GM23338 (cell line): ENCODE measurements at regions not wholly inside any gene's neighbourhood (a gene's known extent, or its start where the extent isn't known, plus 50 kb on each side); places are given as distances from the start of the nearest gene placed in this dataset.

Experiments
- ATAC-seq: fragments of 200-7000 bp; cut with Tn5 transposase; 3 replicates; pipeline ENCODE4 v1.9.1; 2020
- DNase-seq: peaks from one replicate; pipeline ENCODE4 v3.0.0-alpha.2; 2015; ENCODE audit warnings: low spot score
- H2AFZ ChIP-seq: fragments of 200-600 bp; sonication (generic); 2 replicates; pipeline ENCODE4 v1.8.0; 2016; ENCODE audit warnings: antibody characterized with exemption, mild to moderate bottlenecking, moderate library complexity
- H3F3A ChIP-seq: fragments of 200-600 bp; sonication (generic); replicated peaks from 2 replicates; pipeline ENCODE4 v1.8.0; 2017; ENCODE audit warnings: antibody characterized with exemption, mixed run types, low read depth
- H3K27ac ChIP-seq: fragments of 200-600 bp; sonication (generic); 2 replicates; pipeline ENCODE4 v1.6.1; 2016; ENCODE audit warnings: low read depth
- H3K27me3 ChIP-seq: fragments of 200-600 bp; sonication (generic); 2 replicates; pipeline ENCODE4 v1.8.0; 2016; ENCODE audit warnings: mild to moderate bottlenecking, mixed run types, moderate library complexity; ENCODE audit not compliant: insufficient read depth
- H3K36me3 ChIP-seq: fragments of 200-600 bp; sonication (generic); 2 replicates; pipeline ENCODE4 v1.8.0; 2016; ENCODE audit warnings: mild to moderate bottlenecking; ENCODE audit not compliant: insufficient read depth
- H3K4me1 ChIP-seq: fragments of 200-600 bp; sonication (generic); 2 replicates; pipeline ENCODE4 v1.8.0; 2016; ENCODE audit warnings: mild to moderate bottlenecking, moderate library complexity; ENCODE audit not compliant: insufficient read depth
- H3K4me2 ChIP-seq: fragments of 200-600 bp; sonication (generic); 2 replicates; pipeline ENCODE4 v1.7.1; 2017; ENCODE audit warnings: mixed run types
- H3K4me3 ChIP-seq: fragments of 200-600 bp; sonication (generic); 2 replicates; pipeline ENCODE4 v1.6.1; 2016; ENCODE audit warnings: mixed run types
- H3K79me2 ChIP-seq: fragments of 200-600 bp; sonication (generic); replicated peaks from 2 replicates; pipeline ENCODE4 v1.8.0; 2017; ENCODE audit warnings: mild to moderate bottlenecking; ENCODE audit not compliant: insufficient read depth
- H3K9me2 ChIP-seq: fragments of 200-600 bp; sonication (generic); 2 replicates; pipeline ENCODE4 v1.8.0; 2017; ENCODE audit not compliant: insufficient read depth
- H4K20me1 ChIP-seq: fragments of 200-600 bp; sonication (generic); replicated peaks from 2 replicates; pipeline ENCODE4 v1.8.0; 2017; ENCODE audit warnings: mild to moderate bottlenecking; ENCODE audit not compliant: insufficient read depth
- H3K27ac Mint-ChIP-seq: 2 replicates; pipeline ENCODE4 v1.8.0; 2020; ENCODE audit warnings: inconsistent platforms, mild to moderate bottlenecking, moderate library complexity, mixed read lengths
- H3K27me3 Mint-ChIP-seq: 3 replicates; pipeline ENCODE4 v1.8.0; 2022; ENCODE audit warnings: low read depth, mild to moderate bottlenecking, moderate library complexity, mixed read lengths, inconsistent platforms; ENCODE audit not compliant: insufficient read depth, poor library complexity
- H3K36me3 Mint-ChIP-seq: 3 replicates; pipeline ENCODE4 v1.8.0; 2021; ENCODE audit warnings: low read depth, mild to moderate bottlenecking, inconsistent platforms, moderate library complexity, mixed read lengths
- H3K4me1 Mint-ChIP-seq: 3 replicates; pipeline ENCODE4 v1.8.0; 2020; ENCODE audit warnings: mild to moderate bottlenecking, inconsistent platforms, mixed read lengths
- H3K4me3 Mint-ChIP-seq: 3 replicates; pipeline ENCODE4 v1.8.0; 2021; ENCODE audit warnings: moderate library complexity, mild to moderate bottlenecking, inconsistent platforms, mixed read lengths
- H3K9me3 Mint-ChIP-seq: 3 replicates; pipeline ENCODE4 v1.8.0; 2020; ENCODE audit warnings: moderate library complexity, mild to moderate bottlenecking, inconsistent platforms, mixed read lengths
- CREB1 ChIP-seq: fragments of 250-450 bp; sonication (Bioruptor Pico); IDR thresholded peaks from 2 replicates; pipeline ENCODE4 v1.5.0; 2020; ENCODE audit warnings: low read depth, mild to moderate bottlenecking, moderate library complexity
- CTCF ChIP-seq, 2 experiments: fragments of 200-600 bp in 1 of 2; sonication (generic) in 1 of 2; conservative IDR thresholded peaks; 2 replicates each; pipeline versions ENCODE4 v1.5.1 to v1.6.1; 2016 to 2017; ENCODE audit warnings: antibody characterized with exemption in 2 of 2, low read depth in 2 of 2, mild to moderate bottlenecking in 2 of 2, moderate library complexity in 1 of 2
- ETS1 ChIP-seq: IDR thresholded peaks from 2 replicates; pipeline ENCODE4 v1.6.1; 2016; ENCODE audit warnings: antibody characterized with exemption
- EZH2 ChIP-seq: fragments of 200-600 bp; sonication (generic); IDR thresholded peaks from one replicate; pipeline ENCODE4 v1.8.0; 2017; ENCODE audit warnings: antibody characterized with exemption, mild to moderate bottlenecking, low read depth; ENCODE audit not compliant: unreplicated experiment
- EZH2phosphoT487 ChIP-seq: fragments of 200-600 bp; sonication (generic); IDR thresholded peaks from one replicate; pipeline ENCODE4 v1.8.1; 2018; ENCODE audit warnings: antibody characterized with exemption; ENCODE audit not compliant: unreplicated experiment
- JUNB ChIP-seq: IDR thresholded peaks from one replicate; pipeline ENCODE4 v1.6.1; 2016; ENCODE audit warnings: antibody characterized with exemption; ENCODE audit not compliant: unreplicated experiment
- NANOG ChIP-seq: IDR thresholded peaks from 2 replicates; pipeline ENCODE4 v1.6.1; 2016; ENCODE audit warnings: antibody characterized with exemption, borderline replicate concordance
- POLR2AphosphoS5 ChIP-seq: IDR thresholded peaks from 2 replicates; pipeline ENCODE4 v1.6.1; 2016; ENCODE audit warnings: antibody characterized with exemption, low read depth
- REST ChIP-seq: IDR thresholded peaks from one replicate; pipeline ENCODE4 v1.6.1; 2018; ENCODE audit warnings: antibody characterized with exemption; ENCODE audit not compliant: unreplicated experiment
- STAT1 ChIP-seq: IDR thresholded peaks from one replicate; pipeline ENCODE4 v1.6.1; 2016; ENCODE audit warnings: antibody characterized with exemption; ENCODE audit not compliant: unreplicated experiment
- ZNF114 ChIP-seq: fragments of 250-450 bp; sonication (Bioruptor Pico); IDR thresholded peaks from 2 replicates; pipeline ENCODE4 v1.5.0; 2020; ENCODE audit warnings: mild to moderate bottlenecking, moderate library complexity
- ZNF331 ChIP-seq: fragments of 250-450 bp; sonication (Bioruptor Pico); IDR thresholded peaks from 2 replicates; pipeline ENCODE4 v1.5.0; 2020; ENCODE audit warnings: low read depth, mild to moderate bottlenecking, moderate library complexity
- ZNF462 ChIP-seq: fragments of 250-450 bp; sonication (Bioruptor Pico); IDR thresholded peaks from 2 replicates; pipeline ENCODE4 v1.5.0; 2020; ENCODE audit warnings: mild to moderate bottlenecking, moderate library complexity

- Histone ChIP-seq H3K4me1 (peaks cover 6% of the 10 kb centered on the region), H3K4me2 (no peak overlapping the region), H3K27me3 (no peaks in the 10 kb centered on the region), H3K9me2 (no peaks in the 10 kb centered on the region), H3K36me3 (no peaks in the 10 kb centered on the region), H4K20me1 (no peaks in the 10 kb centered on the region), H2AFZ (0 out of 2 replicates have a peak overlapping the region, but pooled peaks have one; percentile 1), H3K4me3 (no peak overlapping the region), H3F3A (no peaks in the 10 kb centered on the region), H3K27ac (no peak overlapping the region), H3K79me2 (no peaks in the 10 kb centered on the region)
- ATAC-seq (no peak), DNase-seq (no peak)
- peaks cover 10% of the 10 kb centered on the region; the same call in 2 of the 3 replicates for H3K36me3 Mint-ChIP-seq
- no peak for TF ChIP-seq POLR2AphosphoS5
- TF ChIP-seq ETS1, result no peak
- TF ChIP-seq EZH2, result no peak
- TF ChIP-seq REST, result no peak
- no peak for TF ChIP-seq ZNF331
- TF ChIP-seq CREB1 (CRISPR knock-in tag), result no peak
- no peak for TF ChIP-seq JUNB
- no peak for TF ChIP-seq CTCF (conservative IDR thresholded peaks at IDR 0.05; ENCODE audit: low read depth in 2 of 2)
- no peak for TF ChIP-seq NANOG
- no peak for TF ChIP-seq ZNF462 (CRISPR knock-in tag)
- no peak for TF ChIP-seq EZH2phosphoT487
- no peak for TF ChIP-seq ZNF114 (CRISPR knock-in tag)
- TF ChIP-seq STAT1, result no peak
- H3K27ac Mint-ChIP-seq, result no peak overlapping the region
- peaks cover 15% of the 10 kb centered on the region for H3K9me3 Mint-ChIP-seq
- no peak overlapping the region for H3K4me3 Mint-ChIP-seq
- peaks cover 5% of the 10 kb centered on the region; the same call in 2 of the 3 replicates for H3K4me1 Mint-ChIP-seq
- peaks cover 2% of the 10 kb centered on the region for H3K27me3 Mint-ChIP-seq
These were observed 251.6 kb upstream of the SLC16A7 start for GRCh38 chr12:59344224-59344623.
